ENCODE measurements at regions not wholly inside any gene's neighbourhood (a gene's known extent, or its start where the extent isn't known, plus 50 kb on each side); places are given as distances from the start of the nearest gene placed in this dataset.
"Not testable (repeated sequence)": the region's sequence is repeated elsewhere in the genome, so short reads cannot be mapped to it uniquely, and the experiment has no call there.

DNA sequence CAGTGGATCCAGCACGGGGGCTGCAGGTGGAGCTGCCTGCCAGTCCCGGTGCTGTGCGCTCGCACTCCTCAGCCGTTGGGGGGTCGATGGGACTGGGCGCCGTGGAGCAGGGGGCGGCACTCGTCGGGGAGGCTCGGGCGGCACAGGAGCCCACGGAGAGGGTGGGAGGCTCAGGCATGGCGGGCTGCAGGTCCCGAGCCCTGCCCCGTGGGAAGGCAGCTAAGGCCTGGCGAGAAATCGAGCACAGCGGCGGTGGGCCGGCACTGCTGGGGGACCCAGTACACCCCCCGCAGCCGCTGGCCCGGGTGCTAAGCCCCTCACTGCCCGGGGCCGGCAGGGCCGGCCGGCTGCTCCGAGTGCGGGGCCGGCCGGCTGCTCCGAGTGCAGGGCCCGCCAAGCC lies 52.3 kb upstream of the MARK1 start:
- not testable (repeated sequence) for DNase-seq (ENCODE audit: low read depth)

- not testable (repeated sequence) for DNase-seq (ENCODE audit: low read depth)
Measured at GRCh38 chr1:220475141-220475540, 52.8 kb upstream of the MARK1 start.

- DNase-seq (ENCODE audit: low read depth), result no peak
Measured at GRCh38 chr1:220473440-220473839, 54.5 kb upstream of the MARK1 start.

- no peak for DNase-seq (ENCODE audit: low read depth)
Measured at GRCh38 chr1:220462752-220463151, 65.2 kb upstream of the MARK1 start.

GRCh38 chr1:220458936-220459335 lies 69.0 kb upstream of the MARK1 start:
- peak; percentile 44 for DNase-seq (ENCODE audit: low read depth)

DNA sequence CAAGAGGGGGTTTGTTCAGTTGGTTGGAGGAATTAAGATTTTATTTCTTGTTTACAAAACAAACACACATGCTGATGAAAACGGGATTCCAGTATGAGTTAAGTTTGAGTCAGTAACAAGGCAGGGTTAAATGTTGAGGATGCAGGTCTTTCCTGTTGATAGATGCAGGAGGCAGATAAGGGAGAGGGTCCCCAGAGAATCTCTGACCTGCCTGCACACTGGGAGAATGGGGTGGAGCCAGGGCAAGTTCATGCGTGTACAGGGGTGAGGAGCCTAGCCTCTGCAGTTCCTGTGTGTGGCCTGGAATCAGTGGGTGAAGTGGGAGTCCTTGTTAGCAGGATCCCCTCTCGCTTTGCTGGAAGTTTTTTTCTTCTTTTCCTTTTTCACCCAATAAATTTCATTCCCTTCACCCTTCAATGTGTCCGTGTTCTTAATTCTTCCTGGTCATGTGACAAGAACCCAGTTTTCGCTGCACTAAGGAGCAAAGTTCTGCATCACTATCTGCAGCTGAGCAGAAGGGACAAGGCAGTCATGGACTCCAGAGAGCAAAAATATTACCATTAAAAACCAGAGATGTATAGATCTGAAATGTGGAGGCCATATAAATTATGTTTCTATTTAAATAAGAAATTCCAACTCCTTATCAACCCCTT lies 69.9 kb upstream of the MARK1 start:
- DNase-seq (ENCODE audit: low read depth), result no peak

GRCh38 chr1:220455559-220455958 lies 72.4 kb upstream of the MARK1 start:
- DNase-seq (ENCODE audit: low read depth), result no peak

GRCh38 chr1:220454155-220454777 lies 73.7 kb upstream of the MARK1 start:
- no peak for DNase-seq (ENCODE audit: low read depth)

DNA sequence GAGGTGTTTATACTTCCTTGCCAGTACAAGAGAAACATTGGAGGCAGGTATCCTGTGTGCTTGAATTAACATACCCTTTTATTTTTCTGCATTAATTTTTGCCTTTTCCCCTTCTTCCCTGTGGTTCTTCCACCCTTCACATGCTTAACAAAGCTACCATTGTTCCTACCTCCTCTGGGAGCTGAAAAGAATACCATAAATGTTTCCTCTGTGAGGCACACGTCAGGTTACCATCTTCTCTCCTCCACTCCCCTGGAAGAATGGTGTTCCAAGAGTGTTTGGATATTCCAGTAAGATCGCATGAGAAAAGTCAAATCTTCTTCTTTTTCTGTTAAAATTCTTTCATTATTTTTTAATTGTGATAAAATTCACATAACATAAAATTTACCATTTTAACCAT lies 74.6 kb upstream of the MARK1 start:
- no peak for DNase-seq (ENCODE audit: low read depth)

GRCh38 chr1:220451532-220451931 lies 76.4 kb upstream of the MARK1 start:
- no peak for DNase-seq (ENCODE audit: low read depth)

- DNase-seq (ENCODE audit: low read depth), result no peak
Measured at GRCh38 chr1:220450927-220451326, 77.0 kb upstream of the MARK1 start.

- no peak for DNase-seq (ENCODE audit: low read depth)
Measured at GRCh38 chr1:220448217-220448616, 79.7 kb upstream of the MARK1 start.

DNA sequence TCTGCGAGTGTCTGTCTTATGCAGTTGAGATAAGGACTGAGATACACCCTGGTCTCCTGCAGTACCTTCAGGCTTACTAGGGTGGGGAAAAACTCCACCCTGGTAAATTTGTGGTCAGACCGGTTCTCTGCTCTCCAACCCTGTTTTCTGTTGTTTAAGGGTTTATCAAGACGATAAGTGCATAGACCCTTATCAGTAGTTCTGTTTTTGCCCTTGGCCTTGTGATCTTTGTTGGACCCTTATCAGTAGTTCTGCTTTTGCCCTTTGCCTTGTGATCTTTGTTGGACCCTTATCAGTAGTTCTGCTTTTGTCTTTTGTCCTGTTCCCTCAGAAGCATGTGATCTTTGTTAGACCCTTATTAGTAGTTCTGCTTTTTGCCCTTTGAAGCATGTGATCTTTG lies 83.3 kb upstream of the MARK1 start:
- not testable (repeated sequence) for DNase-seq (ENCODE audit: low read depth)

GRCh38 chr1:220441211-220441610 lies 86.7 kb upstream of the MARK1 start:
- no peak for DNase-seq (ENCODE audit: low read depth)

- no peak for DNase-seq (ENCODE audit: low read depth)
Measured at GRCh38 chr1:220438741-220439140, 89.2 kb upstream of the MARK1 start.

- DNase-seq (ENCODE audit: low read depth), result no peak
Measured at GRCh38 chr1:220432408-220432807, 95.5 kb upstream of the MARK1 start.

- DNase-seq (ENCODE audit: low read depth), result no peak
Measured at GRCh38 chr1:220431554-220432239, 96.2 kb upstream of the MARK1 start.

DNA sequence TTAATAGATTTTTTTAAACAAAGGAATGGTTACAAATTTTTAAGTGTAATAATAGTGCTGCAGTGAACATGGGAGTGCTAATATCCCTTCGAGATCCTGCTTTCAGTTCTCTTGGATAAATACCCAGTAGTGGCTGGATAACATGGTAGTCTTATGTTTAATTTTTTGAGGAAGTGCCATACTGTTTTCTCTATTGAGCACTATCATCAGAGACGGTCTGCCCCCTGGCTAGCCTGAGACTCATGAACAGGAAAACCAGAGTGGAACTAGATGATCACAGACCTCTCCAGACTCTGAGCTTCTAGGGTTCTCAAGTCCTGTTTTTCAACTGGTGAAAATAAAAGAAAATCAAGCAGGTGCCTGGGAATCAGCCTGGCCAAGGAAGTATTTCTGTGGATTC lies 97.3 kb upstream of the MARK1 start:
- DNase-seq (ENCODE audit: low read depth), result no peak

GRCh38 chr1:220430059-220430458 lies 97.9 kb upstream of the MARK1 start:
- DNase-seq (ENCODE audit: low read depth), result no peak

- DNase-seq (ENCODE audit: low read depth), result peak; percentile 32
Measured at GRCh38 chr1:220426989-220427388, 100.9 kb upstream of the MARK1 start.

DNA sequence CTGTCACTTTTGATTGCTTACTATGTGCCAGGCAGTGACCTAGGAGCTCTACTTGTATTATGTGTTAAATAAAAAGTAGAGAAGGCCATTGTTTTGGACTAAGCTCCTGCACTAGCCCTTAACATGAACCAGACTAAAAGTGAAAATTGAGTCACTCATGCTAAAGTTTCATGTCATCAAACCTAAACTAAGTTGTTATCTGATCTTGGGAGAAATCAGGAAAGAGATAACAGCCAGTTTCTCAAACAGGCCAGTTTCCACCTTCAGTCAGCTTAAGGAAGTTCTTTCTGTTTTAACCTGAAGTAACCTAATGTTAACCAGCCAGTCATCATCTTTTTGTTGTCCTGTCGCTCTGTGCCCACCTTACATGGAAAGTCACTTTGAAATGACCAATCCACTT lies 102.1 kb upstream of the MARK1 start:
- DNase-seq (ENCODE audit: low read depth), result no peak

- no peak for DNase-seq (ENCODE audit: low read depth)
Measured at GRCh38 chr1:220421508-220421907, 106.4 kb upstream of the MARK1 start.

- no peak for DNase-seq (ENCODE audit: low read depth)
Measured at GRCh38 chr1:220420726-220421125, 107.2 kb upstream of the MARK1 start.

- DNase-seq (ENCODE audit: low read depth), result not testable (repeated sequence)
Measured at GRCh38 chr1:220412382-220412781, 115.6 kb upstream of the MARK1 start.

All from fibroblast of gingiva (primary cell).